ENCODE measurements at regions not wholly inside any gene's neighbourhood (a gene's known extent, or its start where the extent isn't known, plus 50 kb on each side); places are given as distances from the start of the nearest gene placed in this dataset.

GRCh38 chr7:1364068-1364905 lies 95.0 kb downstream of the MICALL2 start:
- ChIA-PET POLR2A (no interaction called here), CTCF (no interaction called here)
- Histone ChIP-seq H3K4me1 (ENCODE audit: control insufficient read depth, extremely low read depth, insufficient read depth, low read length) (no peaks in the 10 kb centered on the region), H3K27me3 (ENCODE audit: control insufficient read depth in 2 of 2, insufficient read depth in 2 of 2, low read length in 2 of 2) (peaks cover 5 to 9% of the 10 kb centered on the region in 2 experiments), H3K79me2 (ENCODE audit: control insufficient read depth, insufficient read depth, low read length) (no peaks in the 10 kb centered on the region), H3K9me3 (replicated peaks; ENCODE audit: control insufficient read depth, insufficient read depth, low read length) (no peaks in the 10 kb centered on the region), H3K4me2 (ENCODE audit: insufficient read depth, low read length) (no peak overlapping the region), H4K20me1 (replicated peaks; ENCODE audit: control insufficient read depth, extremely low read depth, insufficient read depth, low read length) (no peaks in the 10 kb centered on the region), H3K9me1 (replicated peaks; ENCODE audit: control insufficient read depth, extremely low read depth, insufficient read depth, low read length) (no peaks in the 10 kb centered on the region), H3K9ac (replicated peaks; ENCODE audit: extremely low read depth, insufficient read depth, low read length) (no peak overlapping the region), H3K4me3 (replicated peaks in 1 of 3; ENCODE audit: insufficient read depth in 1 of 3, low read depth in 1 of 3, low read length in 3 of 3) (no peak overlapping the region), H3K36me3 (ENCODE audit: control insufficient read depth in 2 of 2, extremely low read depth in 1 of 2, insufficient read depth in 2 of 2, low read length in 2 of 2) (no peaks in the 10 kb centered on the region), H3K27ac (ENCODE audit: insufficient read depth, low read depth, low read length) (no peak overlapping the region), H2AFZ (ENCODE audit: low read depth, low read length) (no peak overlapping the region)
- FAIRE-seq (no peak), DNase-seq (ENCODE audit: low read depth, low spot score) (no peak)
- intact Hi-C loops (cut with micrococcal nuclease): no loop called here
- no TSS peak for BruUV-seq (replicated peaks)
- TF ChIP-seq CTCF (IDR thresholded peaks at IDR 0.05; ENCODE audit: extremely low read depth in 1 of 2, insufficient read depth in 1 of 2, low read depth in 1 of 2, low read length in 2 of 2) (no peak), MAX (IDR thresholded peaks at IDR 0.05; ENCODE audit: insufficient read depth, insufficient read length) (no peak), FOS (IDR thresholded peaks at IDR 0.05; ENCODE audit: borderline replicate concordance, insufficient read depth, low read length) (no peak)
- dilution Hi-C loops (cut with MboI; ENCODE audit: extremely low pct_ligation_motif_present, low sequenced_read_pairs): no loop called here
